GM23338 (cell line): ENCODE measurements at regions not wholly inside any gene's neighbourhood (a gene's known extent, or its start where the extent isn't known, plus 50 kb on each side); places are given as distances from the start of the nearest gene placed in this dataset.

Source experiments
- EZH2 ChIP-seq: fragments of 200-600 bp; sonication (generic); IDR thresholded peaks from one replicate; pipeline ENCODE4 v1.8.0; 2017; ENCODE audit warnings: antibody characterized with exemption, mild to moderate bottlenecking, low read depth; ENCODE audit not compliant: unreplicated experiment
- EZH2phosphoT487 ChIP-seq: fragments of 200-600 bp; sonication (generic); IDR thresholded peaks from one replicate; pipeline ENCODE4 v1.8.1; 2018; ENCODE audit warnings: antibody characterized with exemption; ENCODE audit not compliant: unreplicated experiment
- JUNB ChIP-seq: IDR thresholded peaks from one replicate; pipeline ENCODE4 v1.6.1; 2016; ENCODE audit warnings: antibody characterized with exemption; ENCODE audit not compliant: unreplicated experiment
- POLR2AphosphoS5 ChIP-seq: IDR thresholded peaks from 2 replicates; pipeline ENCODE4 v1.6.1; 2016; ENCODE audit warnings: antibody characterized with exemption, low read depth
- TF ChIP-seq, protein P1 (sequence below), 2 experiments: fragments of 200-600 bp in 1 of 2; sonication (generic) in 1 of 2; conservative IDR thresholded peaks; 2 replicates each; pipeline versions ENCODE4 v1.5.1 to v1.6.1; 2016 to 2017; ENCODE audit warnings: antibody characterized with exemption in 2 of 2, low read depth in 2 of 2, mild to moderate bottlenecking in 2 of 2, moderate library complexity in 1 of 2

DNA sequence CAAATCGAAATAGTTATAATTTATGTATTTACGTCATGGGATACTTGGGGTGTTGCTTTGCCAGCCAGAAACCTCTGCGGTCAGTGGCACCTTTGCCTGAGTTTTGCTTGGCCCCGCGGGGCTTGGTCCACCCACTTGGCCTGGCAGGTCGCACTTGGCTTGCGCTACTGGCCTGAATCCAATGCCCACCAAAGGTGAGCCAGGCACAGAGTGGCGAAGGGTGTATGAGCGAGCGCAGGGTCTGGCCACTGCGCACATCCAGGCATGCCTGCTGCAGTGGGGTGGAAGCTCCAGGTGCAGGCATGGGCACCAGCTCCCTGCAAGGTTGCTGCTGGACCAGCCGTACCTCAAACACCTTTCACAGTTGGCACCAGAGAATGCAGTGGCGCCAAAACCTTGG, 714.6 kb downstream of the CDH9 start:
- TF ChIP-seq JUNB (no peak), POLR2AphosphoS5 (no peak), EZH2 (no peak), EZH2phosphoT487 (no peak)
- TF ChIP-seq, protein P1, sequence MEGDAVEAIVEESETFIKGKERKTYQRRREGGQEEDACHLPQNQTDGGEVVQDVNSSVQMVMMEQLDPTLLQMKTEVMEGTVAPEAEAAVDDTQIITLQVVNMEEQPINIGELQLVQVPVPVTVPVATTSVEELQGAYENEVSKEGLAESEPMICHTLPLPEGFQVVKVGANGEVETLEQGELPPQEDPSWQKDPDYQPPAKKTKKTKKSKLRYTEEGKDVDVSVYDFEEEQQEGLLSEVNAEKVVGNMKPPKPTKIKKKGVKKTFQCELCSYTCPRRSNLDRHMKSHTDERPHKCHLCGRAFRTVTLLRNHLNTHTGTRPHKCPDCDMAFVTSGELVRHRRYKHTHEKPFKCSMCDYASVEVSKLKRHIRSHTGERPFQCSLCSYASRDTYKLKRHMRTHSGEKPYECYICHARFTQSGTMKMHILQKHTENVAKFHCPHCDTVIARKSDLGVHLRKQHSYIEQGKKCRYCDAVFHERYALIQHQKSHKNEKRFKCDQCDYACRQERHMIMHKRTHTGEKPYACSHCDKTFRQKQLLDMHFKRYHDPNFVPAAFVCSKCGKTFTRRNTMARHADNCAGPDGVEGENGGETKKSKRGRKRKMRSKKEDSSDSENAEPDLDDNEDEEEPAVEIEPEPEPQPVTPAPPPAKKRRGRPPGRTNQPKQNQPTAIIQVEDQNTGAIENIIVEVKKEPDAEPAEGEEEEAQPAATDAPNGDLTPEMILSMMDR (conservative IDR thresholded peaks at IDR 0.05; ENCODE audit: low read depth in 2 of 2) = no peak
